ENCODE measurements at regions not wholly inside any gene's neighbourhood (a gene's known extent, or its start where the extent isn't known, plus 50 kb on each side); places are given as distances from the start of the nearest gene placed in this dataset.

GRCh38 chr10:7084280-7085005, 326.4 kb downstream of the SFMBT2 start:
- TF ChIP-seq CTCF (tag by site-specific recombination; IDR thresholded peaks at IDR 0.05) (no peak), ZNF202 (tag by site-specific recombination; IDR thresholded peaks at IDR 0.05; ENCODE audit: borderline replicate concordance) (no peak), ZBTB49 (tag by site-specific recombination; IDR thresholded peaks at IDR 0.05; ENCODE audit: low read depth) (no peak), GLI2 (tag by site-specific recombination; IDR thresholded peaks at IDR 0.05; ENCODE audit: borderline replicate concordance, low read depth) (no peak), ZNF670 (tag by site-specific recombination; IDR thresholded peaks at IDR 0.05; ENCODE audit: low read depth) (no peak), ZNF48 (tag by site-specific recombination; IDR thresholded peaks at IDR 0.05) (no peak), ZNF521 (tag by site-specific recombination; IDR thresholded peaks at IDR 0.05) (no peak), YY1 (tag by site-specific recombination; IDR thresholded peaks at IDR 0.05) (no peak), IKZF3 (tag by site-specific recombination; IDR thresholded peaks at IDR 0.05) (no peak), SALL2 (tag by site-specific recombination; IDR thresholded peaks at IDR 0.05; ENCODE audit: borderline replicate concordance) (no peak)

Measured in HEK293 (cell line).